ENCODE measurements at regions not wholly inside any gene's neighbourhood (a gene's known extent, or its start where the extent isn't known, plus 50 kb on each side); places are given as distances from the start of the nearest gene placed in this dataset.

DNA sequence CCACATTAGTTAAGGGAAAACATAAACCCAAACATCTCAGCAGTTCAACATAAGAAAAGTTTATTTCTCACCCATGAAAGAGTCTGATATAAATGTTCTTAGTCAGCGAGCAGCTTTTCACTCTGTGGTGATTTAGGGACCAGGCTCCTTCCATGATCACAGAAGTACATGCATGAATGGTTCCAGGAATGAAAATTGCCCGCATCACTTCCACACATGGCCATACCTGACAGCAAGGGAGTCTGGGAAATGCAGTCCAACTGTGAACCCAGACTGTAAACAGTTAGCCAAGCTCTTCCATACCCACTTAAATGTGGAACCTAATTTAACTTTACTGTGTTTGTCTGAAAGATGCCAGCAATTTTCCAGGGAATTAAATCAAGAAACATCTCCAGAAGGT, 353.9 kb downstream of the HACE1 start:
- TF ChIP-seq MXI1 (conservative IDR thresholded peaks at IDR 0.05; ENCODE audit: poor library complexity, severe bottlenecking) (no peak), RAD21 (conservative IDR thresholded peaks at IDR 0.05) (no peak)

DNA sequence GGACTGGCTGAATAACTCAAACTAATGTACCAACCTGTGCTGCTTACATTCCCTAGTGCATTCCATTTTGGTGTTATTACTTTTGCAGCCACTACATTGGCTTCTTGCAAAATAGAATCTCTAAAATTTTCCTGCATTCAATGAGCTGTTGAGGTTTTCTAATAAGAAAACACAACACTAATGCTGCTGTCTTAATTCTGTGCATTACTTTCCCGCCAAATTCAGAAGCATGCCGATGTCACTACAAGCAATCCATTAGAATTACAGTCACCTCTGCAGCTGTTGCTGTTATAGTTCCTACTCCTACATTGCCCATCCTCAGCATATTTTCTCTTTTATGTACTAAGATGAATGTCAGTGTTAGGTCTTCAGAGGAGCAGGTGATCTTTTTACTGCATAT, 359.5 kb downstream of the HACE1 start:
- Histone ChIP-seq H3K79me2 (replicated peaks; ENCODE audit: insufficient read depth, low read length) (no peaks in the 10 kb centered on the region), H3K9me2 (ENCODE audit: insufficient read depth, low read length) (no peaks in the 10 kb centered on the region), H3F3A (ENCODE audit: insufficient read depth, low read length, poor library complexity, severe bottlenecking) (no peaks in the 10 kb centered on the region), H3K4me2 (ENCODE audit: low read length) (no peak overlapping the region), H3K9ac (ENCODE audit: low read length) (no peak overlapping the region), H2AFZ (ENCODE audit: low read depth, low read length) (no peak overlapping the region), H3K9me3 (ENCODE audit: low read length) (no peaks in the 10 kb centered on the region), H3K4me3 (ENCODE audit: low read length) (no peak overlapping the region), H4K20me1 (ENCODE audit: insufficient read depth) (no peaks in the 10 kb centered on the region), H3K27ac (ENCODE audit: low read length) (no peak overlapping the region), H3K27me3 (ENCODE audit: insufficient read depth, low read depth, low read length) (no peaks in the 10 kb centered on the region), H3K36me3 (ENCODE audit: insufficient read depth, low read length) (no peaks in the 10 kb centered on the region)
- TF ChIP-seq POLR2AphosphoS5 (IDR thresholded peaks at IDR 0.05) = no peak
- TF ChIP-seq, protein P1, sequence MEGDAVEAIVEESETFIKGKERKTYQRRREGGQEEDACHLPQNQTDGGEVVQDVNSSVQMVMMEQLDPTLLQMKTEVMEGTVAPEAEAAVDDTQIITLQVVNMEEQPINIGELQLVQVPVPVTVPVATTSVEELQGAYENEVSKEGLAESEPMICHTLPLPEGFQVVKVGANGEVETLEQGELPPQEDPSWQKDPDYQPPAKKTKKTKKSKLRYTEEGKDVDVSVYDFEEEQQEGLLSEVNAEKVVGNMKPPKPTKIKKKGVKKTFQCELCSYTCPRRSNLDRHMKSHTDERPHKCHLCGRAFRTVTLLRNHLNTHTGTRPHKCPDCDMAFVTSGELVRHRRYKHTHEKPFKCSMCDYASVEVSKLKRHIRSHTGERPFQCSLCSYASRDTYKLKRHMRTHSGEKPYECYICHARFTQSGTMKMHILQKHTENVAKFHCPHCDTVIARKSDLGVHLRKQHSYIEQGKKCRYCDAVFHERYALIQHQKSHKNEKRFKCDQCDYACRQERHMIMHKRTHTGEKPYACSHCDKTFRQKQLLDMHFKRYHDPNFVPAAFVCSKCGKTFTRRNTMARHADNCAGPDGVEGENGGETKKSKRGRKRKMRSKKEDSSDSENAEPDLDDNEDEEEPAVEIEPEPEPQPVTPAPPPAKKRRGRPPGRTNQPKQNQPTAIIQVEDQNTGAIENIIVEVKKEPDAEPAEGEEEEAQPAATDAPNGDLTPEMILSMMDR (IDR thresholded peaks at IDR 0.05; ENCODE audit: poor library complexity, severe bottlenecking) = no peak
- TF ChIP-seq EZH2 (IDR thresholded peaks at IDR 0.05; ENCODE audit: borderline replicate concordance, insufficient read depth, low read length, poor library complexity, severe bottlenecking) = no peak
- TF ChIP-seq, protein P2, sequence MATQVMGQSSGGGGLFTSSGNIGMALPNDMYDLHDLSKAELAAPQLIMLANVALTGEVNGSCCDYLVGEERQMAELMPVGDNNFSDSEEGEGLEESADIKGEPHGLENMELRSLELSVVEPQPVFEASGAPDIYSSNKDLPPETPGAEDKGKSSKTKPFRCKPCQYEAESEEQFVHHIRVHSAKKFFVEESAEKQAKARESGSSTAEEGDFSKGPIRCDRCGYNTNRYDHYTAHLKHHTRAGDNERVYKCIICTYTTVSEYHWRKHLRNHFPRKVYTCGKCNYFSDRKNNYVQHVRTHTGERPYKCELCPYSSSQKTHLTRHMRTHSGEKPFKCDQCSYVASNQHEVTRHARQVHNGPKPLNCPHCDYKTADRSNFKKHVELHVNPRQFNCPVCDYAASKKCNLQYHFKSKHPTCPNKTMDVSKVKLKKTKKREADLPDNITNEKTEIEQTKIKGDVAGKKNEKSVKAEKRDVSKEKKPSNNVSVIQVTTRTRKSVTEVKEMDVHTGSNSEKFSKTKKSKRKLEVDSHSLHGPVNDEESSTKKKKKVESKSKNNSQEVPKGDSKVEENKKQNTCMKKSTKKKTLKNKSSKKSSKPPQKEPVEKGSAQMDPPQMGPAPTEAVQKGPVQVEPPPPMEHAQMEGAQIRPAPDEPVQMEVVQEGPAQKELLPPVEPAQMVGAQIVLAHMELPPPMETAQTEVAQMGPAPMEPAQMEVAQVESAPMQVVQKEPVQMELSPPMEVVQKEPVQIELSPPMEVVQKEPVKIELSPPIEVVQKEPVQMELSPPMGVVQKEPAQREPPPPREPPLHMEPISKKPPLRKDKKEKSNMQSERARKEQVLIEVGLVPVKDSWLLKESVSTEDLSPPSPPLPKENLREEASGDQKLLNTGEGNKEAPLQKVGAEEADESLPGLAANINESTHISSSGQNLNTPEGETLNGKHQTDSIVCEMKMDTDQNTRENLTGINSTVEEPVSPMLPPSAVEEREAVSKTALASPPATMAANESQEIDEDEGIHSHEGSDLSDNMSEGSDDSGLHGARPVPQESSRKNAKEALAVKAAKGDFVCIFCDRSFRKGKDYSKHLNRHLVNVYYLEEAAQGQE (IDR thresholded peaks at IDR 0.05; ENCODE audit: borderline replicate concordance) = no peak
- no peak for TF ChIP-seq TAF1 (IDR thresholded peaks at IDR 0.05; ENCODE audit: low read depth)
- no peak for TF ChIP-seq SMC3 (conservative IDR thresholded peaks at IDR 0.05; ENCODE audit: poor library complexity)
- no peak for TF ChIP-seq RAD21 (conservative IDR thresholded peaks at IDR 0.05)
- no peak for TF ChIP-seq EP300 (conservative IDR thresholded peaks at IDR 0.05; ENCODE audit: poor library complexity, severe bottlenecking)
- TF ChIP-seq MXI1 (conservative IDR thresholded peaks at IDR 0.05; ENCODE audit: poor library complexity, severe bottlenecking) = no peak

More for the DNA sequence above, 353.9 kb downstream of the HACE1 start:
- Histone ChIP-seq H3K27ac (ENCODE audit: low read length) (no peak overlapping the region), H3F3A (ENCODE audit: insufficient read depth, low read length, poor library complexity, severe bottlenecking) (no peaks in the 10 kb centered on the region), H3K9me3 (ENCODE audit: low read length) (no peaks in the 10 kb centered on the region), H3K9ac (ENCODE audit: low read length) (no peak overlapping the region), H2AFZ (ENCODE audit: low read depth, low read length) (no peak overlapping the region), H4K20me1 (ENCODE audit: insufficient read depth) (no peaks in the 10 kb centered on the region), H3K27me3 (ENCODE audit: insufficient read depth, low read depth, low read length) (no peaks in the 10 kb centered on the region), H3K79me2 (replicated peaks; ENCODE audit: insufficient read depth, low read length) (no peaks in the 10 kb centered on the region), H3K36me3 (ENCODE audit: insufficient read depth, low read length) (no peaks in the 10 kb centered on the region), H3K4me3 (ENCODE audit: low read length) (no peak overlapping the region), H3K4me2 (ENCODE audit: low read length) (no peak overlapping the region), H3K9me2 (ENCODE audit: insufficient read depth, low read length) (no peaks in the 10 kb centered on the region)

GRCh38 chr6:104486035-104486434, 373.7 kb downstream of the HACE1 start:
- Histone ChIP-seq H2AFZ (ENCODE audit: low read depth, low read length) (no peak overlapping the region), H3F3A (ENCODE audit: insufficient read depth, low read length, poor library complexity, severe bottlenecking) (no peaks in the 10 kb centered on the region), H3K36me3 (ENCODE audit: insufficient read depth, low read length) (no peaks in the 10 kb centered on the region), H3K27ac (ENCODE audit: low read length) (no peak overlapping the region), H3K4me2 (ENCODE audit: low read length) (peak overlapping the region; percentile 4), H3K9ac (ENCODE audit: low read length) (no peak overlapping the region), H4K20me1 (ENCODE audit: insufficient read depth) (no peaks in the 10 kb centered on the region), H3K9me3 (ENCODE audit: low read length) (no peaks in the 10 kb centered on the region), H3K4me3 (ENCODE audit: low read length) (no peak overlapping the region), H3K79me2 (replicated peaks; ENCODE audit: insufficient read depth, low read length) (no peaks in the 10 kb centered on the region), H3K27me3 (ENCODE audit: insufficient read depth, low read depth, low read length) (no peaks in the 10 kb centered on the region), H3K9me2 (ENCODE audit: insufficient read depth, low read length) (no peaks in the 10 kb centered on the region)
- TF ChIP-seq, protein P1 (IDR thresholded peaks at IDR 0.05; ENCODE audit: poor library complexity, severe bottlenecking) = no peak
- no peak for TF ChIP-seq RAD21 (conservative IDR thresholded peaks at IDR 0.05)
- no peak for TF ChIP-seq MXI1 (conservative IDR thresholded peaks at IDR 0.05; ENCODE audit: poor library complexity, severe bottlenecking)
- no peak for TF ChIP-seq POLR2AphosphoS5 (IDR thresholded peaks at IDR 0.05)
- TF ChIP-seq SMC3 (conservative IDR thresholded peaks at IDR 0.05; ENCODE audit: poor library complexity) = no peak
- TF ChIP-seq, protein P2 (IDR thresholded peaks at IDR 0.05; ENCODE audit: borderline replicate concordance) = no peak
- TF ChIP-seq TAF1 (IDR thresholded peaks at IDR 0.05; ENCODE audit: low read depth) = no peak
- TF ChIP-seq EZH2 (IDR thresholded peaks at IDR 0.05; ENCODE audit: borderline replicate concordance, insufficient read depth, low read length, poor library complexity, severe bottlenecking) = no peak
- TF ChIP-seq EP300 (conservative IDR thresholded peaks at IDR 0.05; ENCODE audit: poor library complexity, severe bottlenecking) = no peak
